HepG2 (cell line): ENCODE measurements at regions not wholly inside any gene's neighbourhood (a gene's known extent, or its start where the extent isn't known, plus 50 kb on each side); places are given as distances from the start of the nearest gene placed in this dataset.

Source experiments
- ATAC-seq: fragments of 200-7000 bp; cut with Tn5 transposase; 3 replicates; pipeline ENCODE4 v1.9.1; 2020; ENCODE audit warnings: mild to moderate bottlenecking, moderate library complexity
- BruUV-seq: library from RNA; stranded (reverse); fragments of 400-500 nt; replicated peaks from 2 replicates; lab custom pipeline; 2021; lab: Mats Ljungman, UMichigan
- CTCF ChIA-PET: fragments of 300-600 bp; formaldehyde crosslinking; extraction: SDS; loops from one replicate; lab custom pipeline; 2021; ENCODE audit warnings: low total read pairs, inconsistent platforms, low intra/inter-chr PET ratio; lab: Yijun Ruan, JAX
- POLR2A ChIA-PET: fragments of 350-600 bp; sonication (Branson Sonifier 250); formaldehyde crosslinking; loops from one replicate; lab custom pipeline; 2020; ENCODE audit warnings: antibody characterized with exemption, inconsistent platforms; lab: Yijun Ruan, JAX
- DNase-seq: peaks from one replicate; pipeline ENCODE4 v3.0.0-alpha.2; 2015; ENCODE audit warnings: low spot score
- FAIRE-seq: peaks from 3 replicates; lab custom pipeline; 2011; peaks lifted over from hg19 to GRCh38; lab: Jason Lieb, UNC
- H2AFZ ChIP-seq: one replicate; pipeline ENCODE4 v1.6.1; 2011; ENCODE audit warnings: low read length, inconsistent platforms
- H3K27ac ChIP-seq: fragments of 300-600 bp; 3 replicates; pipeline ENCODE4 v1.8.0; 2011; ENCODE audit warnings: mixed run types, mild to moderate bottlenecking, mixed read lengths, low read length, inconsistent platforms; ENCODE audit not compliant: insufficient read depth; ENCODE audit errors: extremely low read length
- H3K27me3 ChIP-seq, 2 experiments: fragments of 200-600 bp in 1 of 2; 2 replicates in 1 of 2; 3 replicates in 1 of 2; pipeline versions ENCODE4 v1.6.0 to v1.8.0; 2011; ENCODE audit warnings: low read length in 2 of 2, mild to moderate bottlenecking in 2 of 2, moderate library complexity in 2 of 2, inconsistent platforms in 1 of 2; ENCODE audit not compliant: insufficient read depth in 2 of 2, control insufficient read depth in 1 of 2
- H3K36me3 ChIP-seq, 2 experiments: fragments of 200-600 bp in 1 of 2; replicated peaks in 1 of 2; 2 replicates in 1 of 2; 3 replicates in 1 of 2; pipeline versions ENCODE4 v1.5.1 to v1.8.0; 2011; ENCODE audit warnings: low read length in 2 of 2, inconsistent platforms in 1 of 2; ENCODE audit not compliant: insufficient read depth in 2 of 2, control insufficient read depth in 1 of 2
- H3K4me1 ChIP-seq: 2 replicates; pipeline ENCODE4 v1.5.1; 2012; ENCODE audit warnings: low read length, inconsistent platforms; ENCODE audit not compliant: insufficient read depth
- H3K4me2 ChIP-seq: 2 replicates; pipeline ENCODE4 v1.6.0; 2011; ENCODE audit warnings: low read depth, low read length, inconsistent platforms
- H3K4me3 ChIP-seq, 3 experiments: fragments of 200-600 bp in 1 of 3; sonication (generic), shearing (Covaris generic) in 1 of 3; replicated peaks in 1 of 3; 2 replicates each; pipeline ENCODE4 v1.5.1; 2011 to 2016; ENCODE audit warnings: low read length in 3 of 3, inconsistent platforms in 2 of 3, low read depth in 2 of 3, mild to moderate bottlenecking in 2 of 3, control low read depth in 1 of 3, mixed read lengths in 1 of 3; ENCODE audit not compliant: insufficient read depth in 1 of 3
- H3K79me2 ChIP-seq: one replicate; pipeline ENCODE4 v1.6.1; 2011; ENCODE audit warnings: low read length, inconsistent platforms; ENCODE audit not compliant: insufficient read depth
- H3K9ac ChIP-seq: 2 replicates; pipeline ENCODE4 v1.6.0; 2011; ENCODE audit warnings: mild to moderate bottlenecking, low read depth, low read length, inconsistent platforms; ENCODE audit not compliant: insufficient read depth
- H3K9me3 ChIP-seq: 2 replicates; pipeline ENCODE4 v1.5.1; 2012; ENCODE audit warnings: mild to moderate bottlenecking, low read length
- H4K20me1 ChIP-seq: 2 replicates; pipeline ENCODE4 v1.6.0; 2011; ENCODE audit warnings: inconsistent platforms, mild to moderate bottlenecking, low read length, moderate library complexity; ENCODE audit not compliant: insufficient read depth
- DNMT3B ChIP-seq: conservative IDR thresholded peaks from 2 replicates; pipeline ENCODE4 v1.6.1; 2016; ENCODE audit warnings: missing biosample characterization, control low read depth
- PAX8 ChIP-seq: sonication (generic); formaldehyde crosslinking; IDR thresholded peaks from 2 replicates; pipeline ENCODE4 v1.8.0; 2022; ENCODE audit warnings: mild to moderate bottlenecking, missing genetic modification reagents, borderline replicate concordance
- POLR2AphosphoS5 ChIP-seq: IDR thresholded peaks from 2 replicates; pipeline ENCODE4 v1.6.1; 2012; ENCODE audit warnings: low read depth, low read length
- RFXANK ChIP-seq: IDR thresholded peaks from 2 replicates; pipeline ENCODE4 v1.6.1; 2016
- ZFAT ChIP-seq: sonication (generic); formaldehyde crosslinking; conservative IDR thresholded peaks from 2 replicates; pipeline ENCODE4 v1.8.1; 2023; ENCODE audit warnings: missing genetic modification reagents, inconsistent platforms
- ZNF234 ChIP-seq: sonication (generic); formaldehyde crosslinking; conservative IDR thresholded peaks from 2 replicates; pipeline ENCODE4 v1.5.1; 2020; ENCODE audit warnings: mild to moderate bottlenecking, missing genetic modification reagents
- WGBS: methylation state at CpG from one replicate; pipeline ENCODE4 v1.1.6; 2017; ENCODE audit warnings: low lambda C conversion rate; 5-methylcytosine and 5-hydroxymethylcytosine counted together
- in situ Hi-C: cut with HindIII; loops from 2 replicates; pipeline ENCODE4 v1.10.0; 2017; ENCODE audit warnings: low pct_unique_long_range_greater_than_20kb; ENCODE audit not compliant: extremely low pct_ligation_motif_present
- intact Hi-C: fragments of 100-400 bp; cut with micrococcal nuclease; formaldehyde crosslinking; loops from one replicate; pipeline ENCODE4 v1.10.0; 2022; ENCODE audit not compliant: unreplicated experiment
- TF ChIP-seq, protein P1 (sequence below): sonication (generic); formaldehyde crosslinking; IDR thresholded peaks from 2 replicates; pipeline ENCODE4 v1.5.1; 2020; ENCODE audit warnings: mild to moderate bottlenecking, moderate library complexity, missing genetic modification reagents
- TF ChIP-seq, protein P2 (sequence below): sonication (generic); formaldehyde crosslinking; IDR thresholded peaks from 2 replicates; pipeline ENCODE4 v1.4.0; 2020; ENCODE audit warnings: missing genetic modification reagents

DNA sequence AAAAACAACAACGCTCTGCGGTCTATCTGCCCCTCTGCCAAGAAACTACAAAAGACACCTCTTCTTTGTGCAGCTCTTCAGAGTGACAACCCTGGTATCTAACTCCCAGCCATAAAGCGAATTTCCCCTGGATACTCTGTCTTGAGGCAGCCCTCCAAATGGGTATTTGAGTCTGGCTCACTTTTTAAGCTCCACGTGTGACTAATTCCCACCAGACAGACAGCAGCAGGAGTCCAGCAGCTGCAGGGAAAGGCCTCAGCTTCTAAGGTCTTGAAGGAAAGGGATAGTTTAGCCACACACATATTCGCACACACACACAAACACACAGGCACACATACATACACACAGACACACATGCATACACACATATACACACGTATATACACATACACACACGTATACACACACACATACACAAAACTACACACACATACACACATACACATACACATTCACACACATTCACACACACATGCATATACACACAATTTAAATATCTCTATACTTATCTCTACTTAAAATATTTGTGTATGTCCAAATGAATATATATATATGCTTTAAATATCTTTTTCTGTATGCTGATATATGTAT lies 188.8 kb downstream of the TSHZ3 start:
- WGBS: 22% methylated on average over 6 of the region's 7 CpGs
- Histone ChIP-seq H4K20me1 (no peaks in the 10 kb centered on the region), H3K36me3 (no peaks in the 10 kb centered on the region), H3K27me3 (no peaks in the 10 kb centered on the region), H3K4me3 (no peak overlapping the region), H2AFZ (no peak overlapping the region), H3K79me2 (no peaks in the 10 kb centered on the region), H3K4me1 (no peaks in the 10 kb centered on the region), H3K9me3 (peaks cover 49% of the 10 kb centered on the region), H3K4me2 (no peak overlapping the region), H3K27ac (no peak overlapping the region), H3K9ac (no peak overlapping the region)
- TF ChIP-seq, protein P1, sequence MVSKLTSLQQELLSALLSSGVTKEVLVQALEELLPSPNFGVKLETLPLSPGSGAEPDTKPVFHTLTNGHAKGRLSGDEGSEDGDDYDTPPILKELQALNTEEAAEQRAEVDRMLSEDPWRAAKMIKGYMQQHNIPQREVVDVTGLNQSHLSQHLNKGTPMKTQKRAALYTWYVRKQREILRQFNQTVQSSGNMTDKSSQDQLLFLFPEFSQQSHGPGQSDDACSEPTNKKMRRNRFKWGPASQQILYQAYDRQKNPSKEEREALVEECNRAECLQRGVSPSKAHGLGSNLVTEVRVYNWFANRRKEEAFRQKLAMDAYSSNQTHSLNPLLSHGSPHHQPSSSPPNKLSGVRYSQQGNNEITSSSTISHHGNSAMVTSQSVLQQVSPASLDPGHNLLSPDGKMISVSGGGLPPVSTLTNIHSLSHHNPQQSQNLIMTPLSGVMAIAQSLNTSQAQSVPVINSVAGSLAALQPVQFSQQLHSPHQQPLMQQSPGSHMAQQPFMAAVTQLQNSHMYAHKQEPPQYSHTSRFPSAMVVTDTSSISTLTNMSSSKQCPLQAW (CRISPR knock-in tag): no peak
- TF ChIP-seq PAX8 (CRISPR knock-in tag): no peak
- no peak for TF ChIP-seq RFXANK
- no peak for TF ChIP-seq ZNF234
- no peak for TF ChIP-seq ZFAT (CRISPR knock-in tag)
- TF ChIP-seq, protein P2, sequence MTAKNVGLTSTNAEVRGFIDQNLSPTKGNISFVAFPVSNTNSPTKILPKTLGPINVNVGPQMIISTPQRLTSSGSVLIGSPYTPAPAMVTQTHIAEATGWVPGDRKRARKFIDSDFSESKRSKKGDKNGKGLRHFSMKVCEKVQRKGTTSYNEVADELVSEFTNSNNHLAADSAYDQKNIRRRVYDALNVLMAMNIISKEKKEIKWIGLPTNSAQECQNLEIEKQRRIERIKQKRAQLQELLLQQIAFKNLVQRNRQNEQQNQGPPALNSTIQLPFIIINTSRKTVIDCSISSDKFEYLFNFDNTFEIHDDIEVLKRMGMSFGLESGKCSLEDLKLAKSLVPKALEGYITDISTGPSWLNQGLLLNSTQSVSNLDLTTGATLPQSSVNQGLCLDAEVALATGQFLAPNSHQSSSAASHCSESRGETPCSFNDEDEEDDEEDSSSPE: no peak
- TF ChIP-seq DNMT3B: no peak
- no peak for TF ChIP-seq POLR2AphosphoS5
- ChIA-PET CTCF (no interaction called here), POLR2A (no interaction called here)
- FAIRE-seq (no peak), ATAC-seq (no peak), DNase-seq (no peak)
- in situ Hi-C loops: no loop called here
- BruUV-seq: no TSS peak
- intact Hi-C loops: no loop called here
